HG02973 (cell line): ENCODE measurements at regions not wholly inside any gene's neighbourhood (a gene's known extent, or its start where the extent isn't known, plus 50 kb on each side); places are given as distances from the start of the nearest gene placed in this dataset.
A peak's percentile ranks its signal among the peaks of the same experiment; 100 is the strongest.

Source experiments
- ATAC-seq: cut with Tn5 transposase; IDR thresholded peaks from one replicate; pipeline ENCODE4 v1.9.1; 2021; ENCODE audit warnings: moderate library complexity; ENCODE audit not compliant: unreplicated experiment

DNA sequence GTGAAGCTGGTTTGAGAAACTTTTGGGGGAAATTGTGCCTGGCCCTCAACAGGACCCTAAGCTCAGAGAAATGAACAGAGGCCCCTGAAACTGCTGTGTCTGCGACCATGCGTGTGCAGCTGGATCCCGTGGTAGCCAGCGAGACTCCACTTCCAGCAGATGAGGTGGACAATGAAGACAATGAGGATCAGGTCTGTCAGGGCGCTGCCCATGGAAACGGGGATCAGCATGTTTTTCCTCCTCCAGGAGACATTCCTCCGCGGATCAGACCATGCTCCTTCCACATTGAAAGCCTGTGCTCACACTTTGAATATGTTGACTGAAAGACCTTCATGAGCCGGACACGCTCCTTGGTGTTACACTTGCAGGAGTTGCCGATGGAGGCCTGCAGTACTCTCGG, 1439.8 kb upstream of the ALCAM start:
- no peak for ATAC-seq

DNA sequence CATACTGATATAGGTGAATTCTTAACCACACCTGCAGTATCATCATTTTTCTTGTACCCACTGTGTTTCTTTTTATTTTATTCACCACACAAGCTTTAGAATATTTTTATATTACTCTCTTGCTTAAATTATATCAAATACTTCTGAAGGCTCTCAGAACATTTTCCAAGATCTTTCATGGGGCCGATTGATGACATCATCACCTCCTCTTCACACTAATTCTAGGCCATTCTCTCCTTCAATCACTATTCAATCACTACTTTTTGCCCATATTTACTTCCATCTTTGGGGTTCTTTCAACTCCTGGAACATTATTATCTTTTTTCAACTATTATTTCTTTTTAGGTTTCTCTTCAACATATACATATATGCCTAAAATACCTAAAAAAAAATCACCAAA, 1438.8 kb upstream of the ALCAM start:
- no peak for ATAC-seq

DNA sequence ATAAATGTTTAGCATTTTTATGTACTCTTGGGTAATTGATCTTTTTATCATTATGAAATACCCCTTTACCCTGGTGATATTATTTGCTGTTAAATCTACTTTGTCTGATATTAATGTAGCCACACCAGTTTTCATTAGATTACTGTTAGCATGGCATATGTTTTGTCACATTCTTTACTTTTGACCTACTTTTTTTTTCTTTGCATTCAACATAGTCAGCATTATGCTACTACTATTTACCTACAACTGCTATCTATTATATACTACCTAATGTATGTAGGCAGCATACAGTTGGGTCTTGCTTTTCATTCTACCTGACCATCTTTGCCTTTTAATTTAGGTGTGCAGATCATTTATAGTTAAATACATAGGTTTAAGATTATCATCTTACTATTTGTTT, 1429.6 kb upstream of the ALCAM start:
- ATAC-seq, result no peak

DNA sequence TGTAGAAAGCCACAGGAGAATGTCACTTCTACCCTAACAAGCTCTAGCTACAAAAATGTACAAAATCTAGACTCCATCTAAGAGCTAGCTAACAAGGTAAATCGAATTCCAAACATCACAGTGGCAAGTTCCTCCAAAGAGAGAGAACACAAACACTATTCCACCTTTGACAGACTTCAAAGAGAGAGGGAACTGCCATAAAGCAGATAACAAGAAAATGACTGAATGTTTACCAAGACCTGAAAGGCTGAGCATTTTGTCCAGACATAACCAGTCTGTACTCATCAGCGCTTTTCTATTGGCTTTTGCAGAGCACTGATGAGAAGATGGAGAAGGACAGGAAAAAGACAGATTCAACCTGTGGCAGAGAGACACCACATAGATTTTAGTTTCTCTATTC, 1419.6 kb upstream of the ALCAM start:
- ATAC-seq, result no peak

DNA sequence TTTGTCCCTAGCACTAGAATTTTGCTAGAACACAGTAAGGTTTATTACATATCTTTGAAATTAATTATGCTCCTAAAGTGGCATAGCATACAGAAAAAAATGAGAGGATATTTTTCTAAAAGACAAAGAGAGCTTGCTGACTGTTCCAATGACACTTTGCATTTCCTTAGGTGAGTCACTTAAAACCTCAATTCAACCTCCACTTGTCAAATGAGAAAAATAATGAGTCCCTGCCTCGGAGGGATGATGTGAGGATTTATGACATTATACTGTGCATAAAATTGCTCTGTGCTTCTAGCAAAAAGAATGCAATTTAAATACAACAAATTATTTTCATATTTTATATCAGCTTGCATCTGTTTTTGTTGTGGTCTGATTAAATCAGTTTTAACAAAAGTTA, 1417.0 kb upstream of the ALCAM start:
- ATAC-seq, result no peak

DNA sequence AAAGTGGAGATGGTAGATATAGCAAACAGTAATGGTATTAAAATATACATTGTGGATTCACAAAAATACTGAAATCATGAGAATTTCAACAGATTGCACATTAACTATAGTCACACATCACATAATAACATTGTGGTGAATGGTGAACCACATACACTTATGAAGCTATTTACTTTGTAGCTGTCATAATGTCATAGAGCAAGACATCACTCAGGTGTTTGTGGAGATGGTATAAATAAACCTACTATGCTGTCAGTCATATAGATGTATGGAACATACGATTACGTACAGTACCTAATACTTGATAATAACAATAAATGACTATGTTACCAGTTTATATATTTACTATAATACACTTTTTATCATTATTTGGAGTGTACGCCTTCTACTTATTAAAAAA, 1416.0 kb upstream of the ALCAM start:
- ATAC-seq, result no peak

DNA sequence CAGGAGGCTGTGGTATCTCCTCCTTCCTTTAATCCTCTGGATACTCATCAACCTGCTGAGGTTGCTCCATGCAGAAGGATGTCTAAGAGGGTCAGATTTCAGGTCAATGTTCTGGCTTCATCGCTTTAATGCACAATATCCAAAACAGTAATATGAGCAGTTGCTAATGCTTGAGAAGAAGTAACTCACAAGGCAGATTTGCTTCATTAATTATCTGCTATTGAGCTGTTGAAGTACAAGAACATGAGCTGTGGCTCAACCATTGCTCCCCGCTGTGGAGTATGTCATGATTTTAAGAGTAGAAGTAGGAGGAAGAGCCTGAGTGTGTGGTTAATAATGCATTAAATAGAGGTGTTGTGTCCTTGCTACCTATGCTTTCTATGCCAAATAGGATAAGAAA, 1412.9 kb upstream of the ALCAM start:
- no peak for ATAC-seq

DNA sequence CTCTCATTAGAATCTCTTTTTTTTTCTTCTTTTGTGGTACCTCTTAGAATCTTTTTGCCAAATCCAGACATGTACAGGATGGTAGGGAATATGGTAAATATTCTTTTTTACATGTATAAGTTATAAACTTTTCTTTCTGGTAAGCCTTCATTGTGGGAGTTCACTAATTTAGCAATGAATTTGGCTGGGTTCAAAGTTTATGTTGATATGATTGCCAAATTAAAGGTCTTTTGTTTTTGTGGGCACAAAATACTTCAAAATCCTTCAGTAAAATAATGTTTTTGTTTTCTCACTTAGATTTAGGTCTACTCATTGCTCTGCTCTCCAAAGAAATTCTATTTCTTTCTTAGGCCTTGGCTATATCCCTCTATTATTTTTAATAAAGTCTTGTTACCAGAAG, 1405.9 kb upstream of the ALCAM start:
- no peak for ATAC-seq

DNA sequence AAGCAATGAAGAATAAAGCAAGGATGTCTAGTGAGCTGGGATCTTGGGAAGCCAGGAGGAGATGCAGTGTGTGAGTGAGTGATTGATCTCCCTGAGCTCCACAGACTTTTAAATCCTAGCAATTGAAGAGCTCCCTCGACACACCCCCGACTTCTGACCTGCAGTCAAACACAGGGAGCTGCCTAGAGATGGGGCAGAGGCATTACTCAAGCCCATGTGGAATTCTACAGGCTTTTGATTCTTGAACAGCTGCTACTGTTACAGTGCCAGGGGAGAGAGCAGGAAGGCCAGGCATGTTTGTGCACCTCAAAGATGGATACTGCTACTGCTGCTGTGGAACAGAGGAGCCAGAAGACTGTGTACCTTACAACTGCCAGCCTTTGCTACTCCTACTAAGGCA, 1403.1 kb upstream of the ALCAM start:
- ATAC-seq, result no peak

DNA sequence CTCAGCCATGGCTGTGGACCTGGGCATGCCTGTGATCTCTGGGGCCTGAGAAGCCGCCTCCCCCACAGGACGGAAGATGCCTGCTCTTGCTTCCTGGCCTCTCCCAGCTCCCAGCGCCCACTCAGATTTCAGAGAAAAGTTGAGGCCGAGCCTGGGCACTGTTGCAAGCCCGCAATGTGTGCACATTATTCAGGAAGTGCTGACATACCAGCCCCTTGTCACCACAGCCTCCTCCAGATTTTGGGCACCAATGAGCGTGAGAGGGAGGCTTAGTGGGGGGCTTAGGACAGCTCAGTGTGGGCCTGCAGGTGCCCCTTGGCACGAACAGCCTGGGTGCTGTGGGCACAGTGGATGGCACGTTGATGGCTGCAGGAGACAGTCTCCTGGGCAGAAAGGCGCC, 1400.9 kb upstream of the ALCAM start:
- no peak for ATAC-seq

DNA sequence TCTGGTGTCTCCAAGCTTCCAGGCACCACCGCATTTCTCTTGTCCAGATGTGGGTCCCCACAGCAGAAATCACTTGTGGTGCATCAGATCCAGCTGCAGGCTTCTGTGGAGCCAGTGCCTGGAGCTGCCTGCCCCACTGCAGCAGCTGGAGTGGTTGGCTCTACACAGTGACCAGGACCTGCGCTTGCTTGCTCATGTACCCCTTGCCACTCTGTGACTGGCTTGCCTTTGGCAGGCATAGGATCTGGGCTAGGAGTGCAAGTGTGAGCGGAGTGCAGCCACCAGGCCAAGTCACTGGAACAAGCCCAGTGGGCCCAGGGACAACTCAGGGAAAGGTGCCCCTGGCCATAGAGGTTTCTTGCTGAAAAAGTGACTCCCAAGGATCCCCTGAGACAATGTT, 1400.0 kb upstream of the ALCAM start:
- ATAC-seq, result no peak

DNA sequence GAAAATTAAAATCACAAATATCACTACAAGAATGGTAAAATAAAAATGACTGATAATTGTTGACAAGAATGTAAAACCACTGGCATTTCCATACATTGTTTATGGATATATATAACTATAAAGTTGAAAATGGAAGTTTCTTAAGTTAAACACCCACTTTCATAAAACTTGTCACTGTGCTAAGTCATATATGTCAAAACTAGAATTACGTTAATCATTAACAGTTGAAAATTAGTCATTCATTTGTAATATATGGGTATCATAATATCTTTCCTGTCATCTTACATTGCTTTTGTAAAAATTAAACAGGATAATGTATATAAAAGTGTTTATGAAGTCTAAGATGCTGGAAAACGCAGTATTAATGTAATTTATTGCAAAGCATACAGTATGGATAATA, 1398.6 kb upstream of the ALCAM start:
- ATAC-seq, result peak; percentile 58

DNA sequence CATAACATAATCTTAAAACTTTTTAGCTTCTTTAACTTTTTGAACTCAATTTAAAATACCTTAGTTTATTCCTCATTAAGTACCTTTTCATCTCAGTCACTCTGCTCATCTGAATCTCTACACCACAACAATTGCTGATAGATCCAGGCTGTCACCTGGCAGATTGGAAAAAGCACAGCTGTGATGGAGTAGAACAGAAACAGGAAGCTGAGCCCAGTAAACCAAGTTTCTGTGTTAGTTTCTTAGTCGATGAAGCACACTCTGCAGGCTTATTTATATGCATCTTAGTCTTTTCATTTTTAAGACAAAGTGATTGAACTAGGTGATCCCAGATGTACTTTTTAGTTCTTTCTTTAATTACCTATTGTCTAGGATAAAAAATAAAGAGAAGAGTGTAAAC, 1398.0 kb upstream of the ALCAM start:
- ATAC-seq, result peak; percentile 86

DNA sequence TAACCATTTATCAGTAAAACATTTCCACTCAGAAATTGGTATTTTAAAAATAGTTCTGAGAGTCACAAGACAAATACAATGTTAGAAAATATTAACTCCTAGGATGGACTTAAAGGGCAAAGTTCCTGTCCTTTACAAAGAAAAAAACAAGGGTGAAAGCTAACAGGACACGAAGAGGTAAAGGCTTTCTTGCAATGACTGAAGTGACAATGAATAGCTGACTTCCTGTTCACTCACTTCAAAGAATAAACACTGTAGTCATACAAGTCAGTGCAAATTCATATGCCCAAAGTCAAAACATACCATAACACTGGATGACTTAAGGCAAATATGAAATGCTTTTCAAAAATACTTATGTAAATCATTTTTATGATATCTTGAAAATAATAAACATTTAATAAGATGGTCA, 1389.8 kb upstream of the ALCAM start:
- ATAC-seq, result peak; percentile 43

DNA sequence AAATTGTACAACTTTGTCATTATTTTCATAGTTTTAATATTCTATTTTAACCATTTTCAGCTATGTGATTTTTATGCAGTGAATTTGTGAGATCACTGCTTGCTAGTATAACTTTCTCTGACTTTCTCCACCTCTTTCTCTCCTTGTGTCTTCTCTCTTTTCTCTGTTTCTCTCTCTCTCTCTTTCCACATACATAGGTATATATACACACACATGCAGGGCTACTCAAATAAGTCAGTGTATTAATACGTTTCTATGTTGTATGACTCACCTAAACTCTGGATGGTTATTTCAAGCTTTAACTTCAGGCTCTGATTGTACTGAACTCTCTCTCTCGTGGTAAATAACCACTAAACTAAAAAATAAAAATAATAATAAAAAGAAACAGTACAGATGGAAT, 1389.3 kb upstream of the ALCAM start:
- no peak for ATAC-seq

DNA sequence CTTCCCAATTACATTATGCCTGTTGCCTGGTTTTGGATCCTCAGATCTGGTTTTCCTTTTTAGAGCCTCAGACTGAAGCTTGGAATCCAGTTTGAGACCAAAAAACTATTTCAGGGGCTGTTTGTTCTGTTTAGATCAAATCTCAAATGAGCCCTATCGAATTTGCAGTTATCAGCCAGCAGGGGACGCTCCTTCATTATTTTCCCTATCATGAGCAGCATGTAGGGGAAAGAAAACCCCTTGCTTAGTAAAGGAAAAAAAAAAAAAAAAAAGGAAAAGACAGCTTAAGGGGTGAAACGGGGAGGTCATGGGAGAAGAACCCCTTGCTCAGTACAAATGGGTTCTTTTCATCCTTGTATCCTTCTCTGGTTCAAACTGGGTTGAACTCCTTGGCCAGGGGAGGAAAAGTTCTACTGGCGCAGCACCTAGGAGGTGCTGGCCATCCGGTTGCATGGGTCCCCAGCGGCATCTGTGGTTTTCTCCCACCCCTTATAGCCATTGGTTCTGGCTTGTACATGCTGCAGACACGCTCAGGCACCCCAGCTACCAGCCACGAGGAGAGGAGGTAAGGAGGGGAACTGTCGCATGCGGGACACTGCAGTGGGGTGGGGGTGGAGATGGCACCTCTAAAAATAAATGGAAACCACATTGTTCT, 1375.1 kb upstream of the ALCAM start:
- ATAC-seq, result no peak

DNA sequence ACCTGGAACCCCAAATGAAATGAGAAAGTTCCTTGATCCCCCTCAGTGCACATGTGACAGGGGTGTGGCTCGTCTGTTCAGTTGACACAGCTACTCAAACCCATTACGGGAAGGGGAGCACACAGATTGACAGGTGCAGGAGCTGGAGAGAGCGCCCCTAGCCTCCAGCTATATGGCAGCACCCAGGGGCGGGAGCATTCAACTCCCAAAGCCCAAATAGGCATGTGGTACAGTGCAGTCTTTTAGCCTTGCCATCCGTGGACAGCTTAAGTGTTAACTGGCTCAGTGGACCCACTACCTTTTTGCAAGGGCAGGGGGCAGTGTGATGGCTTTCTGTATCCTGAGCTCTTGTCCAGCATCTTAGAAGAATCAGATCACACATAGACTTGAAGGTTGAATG, 1374.2 kb upstream of the ALCAM start:
- no peak for ATAC-seq

DNA sequence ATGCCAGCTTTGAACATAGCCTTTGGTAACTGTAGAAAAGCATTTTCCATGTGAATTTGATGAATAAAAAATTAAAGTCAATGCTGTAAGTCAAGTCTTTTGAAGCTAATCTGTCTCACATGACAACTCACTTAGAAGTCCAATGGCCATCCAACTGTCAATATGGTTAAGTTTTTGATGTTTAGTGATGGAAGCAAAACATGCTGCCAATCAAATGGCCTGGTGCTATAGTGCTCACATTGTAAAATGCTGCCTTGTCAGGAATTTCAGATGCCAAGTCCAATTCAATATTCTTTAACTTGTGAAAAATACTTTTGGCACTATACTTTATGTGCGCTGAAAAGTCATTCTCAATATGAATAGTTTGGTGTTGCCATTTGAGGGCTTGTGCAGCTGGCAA, 1361.8 kb upstream of the ALCAM start:
- no peak for ATAC-seq

DNA sequence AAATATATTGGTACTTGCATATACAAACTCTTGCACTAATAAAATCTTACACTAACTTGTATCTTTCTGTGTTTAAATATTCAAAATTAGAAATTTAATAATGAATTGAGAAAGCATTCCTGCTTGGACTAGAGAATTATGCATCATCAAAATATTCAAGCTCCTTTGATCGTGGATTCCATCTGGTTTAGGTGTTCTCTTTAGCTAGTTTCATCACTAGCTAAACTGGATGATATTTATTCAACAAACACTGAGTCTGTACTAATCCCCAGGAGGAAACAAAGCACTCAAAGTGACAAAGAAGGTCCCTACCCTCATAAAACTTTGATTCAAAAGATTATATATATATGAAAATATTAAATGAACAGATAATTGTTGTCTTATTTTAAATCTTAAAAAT, 1360.9 kb upstream of the ALCAM start:
- no peak for ATAC-seq

DNA sequence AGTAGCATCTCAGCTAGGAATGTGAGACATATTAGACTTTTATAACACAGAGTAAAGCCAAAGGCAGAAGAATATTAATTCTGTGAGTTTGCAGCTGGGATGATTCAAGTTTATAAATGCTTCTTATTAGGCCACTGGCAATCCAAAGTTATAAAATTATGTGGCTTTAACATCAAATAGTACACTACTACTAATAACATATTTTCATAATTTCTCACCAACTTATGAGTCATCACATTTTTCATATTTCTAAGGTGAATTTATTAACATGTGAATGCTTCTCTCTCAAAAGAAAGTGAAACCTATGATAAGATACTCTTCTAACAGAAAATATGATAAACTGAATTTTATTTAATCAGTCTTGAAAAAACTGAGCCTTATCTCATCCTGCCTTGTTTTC, 1348.2 kb upstream of the ALCAM start:
- no peak for ATAC-seq

DNA sequence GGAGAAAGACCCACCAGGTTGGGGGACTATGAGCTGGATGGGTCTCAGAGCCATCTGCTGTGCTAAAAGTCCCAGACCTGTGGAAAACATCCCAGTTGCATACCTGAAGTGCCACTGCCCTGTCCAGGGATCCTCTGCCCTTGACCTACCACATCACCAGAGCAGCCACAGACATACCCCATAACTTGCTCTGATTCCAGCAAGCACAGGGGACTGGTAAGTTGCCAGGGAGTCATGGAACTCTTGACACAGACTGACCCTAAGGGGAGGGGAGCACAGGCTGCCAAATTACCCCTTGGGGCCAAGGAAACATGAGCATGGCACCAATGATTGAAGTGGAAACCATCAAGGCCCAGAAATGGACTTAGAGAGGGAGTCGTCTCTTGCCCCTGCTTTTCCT, 1335.1 kb upstream of the ALCAM start:
- no peak for ATAC-seq

DNA sequence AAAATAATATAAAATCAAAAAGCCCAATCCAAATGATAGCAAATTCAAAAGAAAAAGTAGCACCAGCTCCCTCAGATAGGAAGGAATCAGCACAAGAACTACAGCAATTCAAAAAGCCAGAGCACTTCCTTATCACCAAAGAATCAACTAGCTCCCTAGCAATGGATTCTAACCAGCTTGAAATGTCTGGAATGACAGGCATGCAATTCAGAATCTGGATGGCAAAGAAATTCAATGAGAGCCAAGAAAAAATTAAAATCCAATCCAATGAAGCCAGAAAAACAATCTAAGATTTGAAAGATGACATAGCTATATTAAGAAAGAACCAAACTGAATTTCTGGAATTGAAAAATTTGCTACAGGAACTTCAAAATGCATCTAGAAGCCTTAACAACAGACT, 1334.4 kb upstream of the ALCAM start:
- ATAC-seq, result no peak

DNA sequence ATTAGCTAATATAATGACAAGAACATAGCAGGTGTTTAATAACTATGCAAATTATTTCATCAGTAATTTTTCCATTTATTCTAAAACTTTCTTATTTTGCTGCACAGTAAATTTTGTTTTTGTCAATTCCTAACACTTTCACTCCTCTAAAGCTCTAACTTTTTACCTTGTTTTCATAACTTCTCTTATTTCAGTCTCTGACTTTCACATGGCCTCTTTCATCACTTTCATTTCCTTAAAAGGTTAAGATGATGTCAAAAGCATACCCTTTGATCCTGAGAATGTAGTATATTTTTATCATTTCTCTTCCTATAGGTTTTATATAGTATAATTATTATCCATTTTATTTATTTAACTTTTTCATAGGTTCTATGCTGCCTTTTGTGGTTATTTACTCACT, 1325.8 kb upstream of the ALCAM start:
- ATAC-seq, result no peak
